ENCODE measurements at regions not wholly inside any gene's neighbourhood (a gene's known extent, or its start where the extent isn't known, plus 50 kb on each side); places are given as distances from the start of the nearest gene placed in this dataset.
"Not testable (repeated sequence)": the region's sequence is repeated elsewhere in the genome, so short reads cannot be mapped to it uniquely, and the experiment has no call there.

- not testable (repeated sequence) for DNase-seq
Observed at GRCh38 chr21:13000390-13000789, 609.2 kb upstream of the POTED start.

- DNase-seq: not testable (repeated sequence)
Observed at GRCh38 chr21:13037716-13038115, 571.9 kb upstream of the POTED start.

GRCh38 chr21:13052816-13053215 lies 556.8 kb upstream of the POTED start:
- peak; percentile 6 for DNase-seq
